SK-N-SH (cell line): ENCODE measurements at regions not wholly inside any gene's neighbourhood (a gene's known extent, or its start where the extent isn't known, plus 50 kb on each side); places are given as distances from the start of the nearest gene placed in this dataset.

Experiments
- CTCF ChIA-PET: fragments of 300-600, 350-600 bp; formaldehyde crosslinking; extraction: SDS; loops from one replicate; lab custom pipeline; 2021; lab: Yijun Ruan, JAX
- POLR2A ChIA-PET: fragments of 350-600 bp; sonication (Branson Sonifier 250); formaldehyde crosslinking; extraction: SDS; loops from one replicate; lab custom pipeline; 2020; ENCODE audit warnings: antibody characterized with exemption, inconsistent platforms; lab: Yijun Ruan, JAX
- DNase-seq: peaks from one replicate; pipeline ENCODE4 v3.0.0; 2012
- H2AFZ ChIP-seq: fragments of 200-600 bp; sonication (generic); 2 replicates; pipeline ENCODE4 v1.8.1; 2016; ENCODE audit warnings: antibody characterized with exemption, mild to moderate bottlenecking, low read depth
- H3F3A ChIP-seq: fragments of 200-600 bp; sonication (generic); replicated peaks from 2 replicates; pipeline ENCODE3; 2016; ENCODE audit warnings: antibody characterized with exemption, mild to moderate bottlenecking; ENCODE audit not compliant: insufficient read depth
- H3K27ac ChIP-seq, 2 experiments: fragments of 200-500 bp in 1 of 2; fragments of 200-600 bp in 1 of 2; sonication (Bioruptor generic) in 1 of 2; sonication (generic), shearing (Covaris generic) in 1 of 2; 2 replicates each; pipeline versions ENCODE4 v1.5.1 to v1.6.1; 2014 to 2016; ENCODE audit warnings: low read depth in 2 of 2, inconsistent platforms in 1 of 2, low read length in 1 of 2, mild to moderate bottlenecking in 1 of 2, mixed read lengths in 1 of 2
- H3K27me3 ChIP-seq: fragments of 200-600 bp; sonication (generic), shearing (Covaris generic); 2 replicates; pipeline ENCODE4 v1.6.1; 2016; ENCODE audit warnings: mixed run types; ENCODE audit not compliant: insufficient read depth
- H3K36me3 ChIP-seq, 2 experiments: fragments of 200-500 bp in 1 of 2; fragments of 200-600 bp in 1 of 2; sonication (Bioruptor generic) in 1 of 2; sonication (generic) in 1 of 2; replicated peaks in 1 of 2; 2 replicates each; pipeline versions ENCODE3 to v1.5.1; 2014 to 2016; ENCODE audit warnings: low read length in 1 of 2, mild to moderate bottlenecking in 1 of 2; ENCODE audit not compliant: insufficient read depth in 2 of 2, control insufficient read depth in 1 of 2
- H3K4me1 ChIP-seq, 2 experiments: fragments of 200-500 bp in 1 of 2; fragments of 200-600 bp in 1 of 2; sonication (Bioruptor generic) in 1 of 2; sonication (generic), shearing (Covaris generic) in 1 of 2; 2 replicates each; pipeline versions ENCODE4 v1.5.1 to v1.6.1; 2014 to 2016; ENCODE audit warnings: low read depth in 1 of 2, low read length in 1 of 2, mixed run types in 1 of 2; ENCODE audit not compliant: insufficient read depth in 2 of 2, control insufficient read depth in 1 of 2
- H3K4me2 ChIP-seq: fragments of 200-600 bp; sonication (generic), shearing (Covaris generic); 2 replicates; pipeline ENCODE4 v1.6.1; 2017; ENCODE audit warnings: mixed run types
- H3K4me3 ChIP-seq, 2 experiments: fragments of 200-500 bp in 1 of 2; fragments of 200-600 bp in 1 of 2; sonication (Bioruptor generic) in 1 of 2; sonication (generic), shearing (Covaris generic) in 1 of 2; 2 replicates each; pipeline versions ENCODE4 v1.5.1 to v1.8.1; 2014 to 2016; ENCODE audit warnings: low read depth in 2 of 2, inconsistent platforms in 1 of 2, low read length in 1 of 2, mild to moderate bottlenecking in 1 of 2, mixed read lengths in 1 of 2, moderate library complexity in 1 of 2
- H3K79me2 ChIP-seq: fragments of 200-600 bp; sonication (generic); 2 replicates; pipeline ENCODE4 v1.8.1; 2017; ENCODE audit warnings: mild to moderate bottlenecking; ENCODE audit not compliant: insufficient read depth
- H3K9ac ChIP-seq: fragments of 200-600 bp; sonication (generic); 2 replicates; pipeline ENCODE4 v1.6.1; 2017; ENCODE audit warnings: mixed run types
- H3K9me2 ChIP-seq: fragments of 200-600 bp; sonication (generic); 2 replicates; pipeline ENCODE4 v1.6.1; 2017; ENCODE audit warnings: mixed run types
- H3K9me3 ChIP-seq: fragments of 200-600 bp; sonication (generic); 2 replicates; pipeline ENCODE4 v1.6.1; 2017; ENCODE audit warnings: mixed run types, mild to moderate bottlenecking, moderate library complexity
- H4K20me1 ChIP-seq: fragments of 200-600 bp; sonication (generic); 2 replicates; pipeline ENCODE4 v1.6.1; 2017; ENCODE audit warnings: mild to moderate bottlenecking, mixed run types; ENCODE audit not compliant: insufficient read depth
- ELF1 ChIP-seq: IDR thresholded peaks from 2 replicates; pipeline ENCODE4 v1.4.0; 2012
- EP300 ChIP-seq, 2 experiments: IDR thresholded peaks; 2 replicates each; pipeline versions ENCODE4 v1.4.0 to v1.6.1; 2012; ENCODE audit warnings: borderline replicate concordance in 1 of 2, low read depth in 1 of 2, low read length in 1 of 2
- FOSL2 ChIP-seq: IDR thresholded peaks from 2 replicates; pipeline ENCODE4 v1.4.0; 2012; ENCODE audit warnings: low read depth, mild to moderate bottlenecking, moderate library complexity, borderline replicate concordance
- FOXJ3 ChIP-seq: sonication (generic); formaldehyde crosslinking; IDR thresholded peaks from 2 replicates; pipeline ENCODE4 v1.5.1; 2020; ENCODE audit warnings: mild to moderate bottlenecking, missing genetic modification reagents
- FOXM1 ChIP-seq: IDR thresholded peaks from 2 replicates; pipeline ENCODE4 v1.4.0; 2012; ENCODE audit warnings: low read depth, mild to moderate bottlenecking
- GABPA ChIP-seq: IDR thresholded peaks from 2 replicates; pipeline ENCODE4 v1.4.0; 2012; ENCODE audit warnings: low read depth, mild to moderate bottlenecking
- JUND ChIP-seq: IDR thresholded peaks from 2 replicates; pipeline ENCODE4 v1.4.0; 2012
- MXI1 ChIP-seq: IDR thresholded peaks from 2 replicates; pipeline ENCODE4 v1.6.1; 2012; ENCODE audit warnings: mild to moderate bottlenecking, low read depth, low read length, improper control_type of control experiment
- POLR2AphosphoS5 ChIP-seq: IDR thresholded peaks from 2 replicates; pipeline ENCODE4 v1.6.1; 2012; ENCODE audit warnings: low read depth, low read length
- RAD21 ChIP-seq: IDR thresholded peaks from 2 replicates; pipeline ENCODE4 v1.6.1; 2012; ENCODE audit warnings: mild to moderate bottlenecking, low read length
- RCOR1 ChIP-seq: fragments of 150-350 bp; IDR thresholded peaks from 2 replicates; pipeline ENCODE4 v1.6.1; 2017; ENCODE audit warnings: antibody characterized with exemption, low read length
- REST ChIP-seq: IDR thresholded peaks from 2 replicates; pipeline ENCODE4 v1.6.1; 2012; ENCODE audit warnings: mild to moderate bottlenecking, low read depth, low read length, moderate library complexity
- RFX5 ChIP-seq: IDR thresholded peaks from 2 replicates; pipeline ENCODE4 v1.6.1; 2012; ENCODE audit warnings: mild to moderate bottlenecking, improper control_type of control experiment, low read length
- RXRA ChIP-seq: IDR thresholded peaks from 2 replicates; pipeline ENCODE4 v1.4.0; 2012; ENCODE audit warnings: low read depth, mild to moderate bottlenecking, borderline replicate concordance
- TAF1 ChIP-seq: IDR thresholded peaks from 2 replicates; pipeline ENCODE4 v1.6.1; 2012; ENCODE audit warnings: low read depth, mild to moderate bottlenecking, low read length, moderate library complexity, borderline replicate concordance
- USF2 ChIP-seq: fragments of 150-350 bp; IDR thresholded peaks from 2 replicates; pipeline ENCODE4 v1.6.1; 2017; ENCODE audit warnings: antibody characterized with exemption, low read length, low read depth, borderline replicate concordance
- YY1 ChIP-seq: IDR thresholded peaks from 2 replicates; pipeline ENCODE4 v1.4.0; 2012; ENCODE audit warnings: low read depth, mild to moderate bottlenecking
- WGBS: methylation state at CpG from one replicate; pipeline ENCODE4 v1.1.6; 2017; ENCODE audit warnings: low lambda C conversion rate; 5-methylcytosine and 5-hydroxymethylcytosine counted together

GRCh38 chr4:36824682-36825081, 419.9 kb upstream of the NWD2 start:
- no peaks in the 10 kb centered on the region for H3F3A ChIP-seq
- H3K79me2 ChIP-seq, result no peaks in the 10 kb centered on the region
- no peak overlapping the region for H2AFZ ChIP-seq
- ChIA-PET POLR2A (no interaction called here), CTCF (no interaction called here)
- H4K20me1 ChIP-seq, result no peaks in the 10 kb centered on the region
- H3K4me3 ChIP-seq, result no peak overlapping the region
- WGBS, result 4% methylated on average over 3 of the region's 3 CpGs
- H3K9me2 ChIP-seq, result no peaks in the 10 kb centered on the region
- H3K27ac ChIP-seq, result no peak overlapping the region
- H3K9ac ChIP-seq, result no peak overlapping the region
- H3K27me3 ChIP-seq, result peaks cover 8% of the 10 kb centered on the region; the same call in 1 of the 2 replicates
- H3K9me3 ChIP-seq, result no peaks in the 10 kb centered on the region
- no peaks in the 10 kb centered on the region for H3K36me3 ChIP-seq
- DNase-seq, result no peak
- H3K4me2 ChIP-seq, result no peak overlapping the region
- TF ChIP-seq ELF1 (no peak), MXI1 (no peak), USF2 (no peak), RXRA (no peak), REST (no peak), EP300 (IDR thresholded peaks at IDR 0.05; ENCODE audit: borderline replicate concordance in 1 of 2, low read depth in 1 of 2, low read length in 1 of 2) (no peak), YY1 (no peak), FOSL2 (no peak), GABPA (no peak), JUND (no peak), FOXJ3 (CRISPR knock-in tag) (no peak)
- no peaks in the 10 kb centered on the region for H3K4me1 ChIP-seq

- H3K36me3 ChIP-seq, result no peaks in the 10 kb centered on the region
- H4K20me1 ChIP-seq, result no peaks in the 10 kb centered on the region
- H3K4me1 ChIP-seq, result no peaks in the 10 kb centered on the region
- 0% methylated on average over 4 of the region's 4 CpGs for WGBS
- CTCF ChIA-PET, result no interaction called here
- POLR2A ChIA-PET, result no interaction called here
- no peak overlapping the region for H3K4me2 ChIP-seq
- H3K9me2 ChIP-seq, result no peaks in the 10 kb centered on the region
- no peak for TF ChIP-seq RAD21
- TF ChIP-seq ELF1, result no peak
- no peak for TF ChIP-seq TAF1
- TF ChIP-seq POLR2AphosphoS5, result no peak
- no peak for TF ChIP-seq RCOR1
- no peak for TF ChIP-seq FOXM1
- no peak for TF ChIP-seq RFX5
- H3K4me3 ChIP-seq, result no peak overlapping the region
- no peak overlapping the region for H3K9ac ChIP-seq
- no peaks in the 10 kb centered on the region; the same call in 1 of the 2 replicates for H3K27me3 ChIP-seq
- H3K27ac ChIP-seq, result no peak overlapping the region
- H2AFZ ChIP-seq, result no peak overlapping the region
- no peak for DNase-seq
- no peaks in the 10 kb centered on the region for H3K79me2 ChIP-seq
- no peaks in the 10 kb centered on the region for H3F3A ChIP-seq
- no peaks in the 10 kb centered on the region for H3K9me3 ChIP-seq
These were observed 409.3 kb upstream of the NWD2 start for GRCh38 chr4:36835246-36835645.
